ACHN (cell line): ENCODE measurements at regions not wholly inside any gene's neighbourhood (a gene's known extent, or its start where the extent isn't known, plus 50 kb on each side); places are given as distances from the start of the nearest gene placed in this dataset.

ENCODE experiments used
- DNase-seq: peaks from one replicate; pipeline ENCODE4 v3.0.0-alpha.2; 2015
- in situ Hi-C: cut with HindIII; loops from 2 replicates; pipeline ENCODE4 v1.10.0; 2017; ENCODE audit warnings: low sequenced_read_pairs, low pct_ligation_motif_present, low pct_unique_long_range_greater_than_20kb

DNA sequence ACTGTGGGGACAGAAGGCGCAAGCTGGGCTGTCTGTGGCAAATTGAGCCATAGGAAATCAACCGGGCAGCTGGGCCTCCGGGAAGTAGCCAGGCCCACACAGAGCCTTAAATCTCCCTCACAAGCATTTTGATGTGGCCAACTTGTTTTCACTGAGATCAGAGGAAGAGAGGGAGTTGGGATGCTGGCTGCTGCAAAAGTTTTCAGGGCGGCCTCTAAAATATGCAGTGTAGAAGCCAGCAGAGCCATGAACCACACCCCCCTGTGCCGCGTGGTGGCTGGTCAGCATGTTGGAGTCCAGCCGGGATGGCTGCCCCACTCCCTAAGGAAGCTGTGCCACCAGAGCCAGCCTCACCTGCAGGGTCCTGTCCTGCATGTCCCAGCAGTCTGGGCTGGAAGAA, 167.4 kb downstream of the CDC5L start:
- in situ Hi-C loops = no loop called here
- DNase-seq = no peak

DNA sequence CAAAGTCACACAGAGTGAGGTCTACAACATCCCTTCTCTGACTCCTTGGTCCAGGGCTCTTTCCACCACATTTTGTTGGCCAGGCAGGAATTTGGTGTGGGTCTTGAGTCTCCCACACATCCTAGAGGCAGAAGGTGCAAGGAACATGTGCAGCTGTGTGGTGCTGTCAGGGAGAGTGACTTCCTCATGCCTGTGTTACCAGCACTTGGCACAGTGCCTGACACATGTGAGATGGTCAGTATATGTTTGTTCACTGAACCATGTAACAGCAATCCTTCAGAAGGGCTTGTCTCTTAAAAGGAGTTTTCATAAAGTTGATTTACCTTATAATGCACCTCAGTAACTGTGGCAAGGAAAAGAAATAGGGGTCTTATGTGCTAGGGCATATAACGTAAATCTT, 168.5 kb downstream of the CDC5L start:
- no peak for DNase-seq

GRCh38 chr6:44558024-44558831, 170.7 kb downstream of the CDC5L start:
- no peak for DNase-seq
- in situ Hi-C loops = no loop called here

More for the DNA sequence above, 168.5 kb downstream of the CDC5L start:
- in situ Hi-C loops = no loop called here

DNA sequence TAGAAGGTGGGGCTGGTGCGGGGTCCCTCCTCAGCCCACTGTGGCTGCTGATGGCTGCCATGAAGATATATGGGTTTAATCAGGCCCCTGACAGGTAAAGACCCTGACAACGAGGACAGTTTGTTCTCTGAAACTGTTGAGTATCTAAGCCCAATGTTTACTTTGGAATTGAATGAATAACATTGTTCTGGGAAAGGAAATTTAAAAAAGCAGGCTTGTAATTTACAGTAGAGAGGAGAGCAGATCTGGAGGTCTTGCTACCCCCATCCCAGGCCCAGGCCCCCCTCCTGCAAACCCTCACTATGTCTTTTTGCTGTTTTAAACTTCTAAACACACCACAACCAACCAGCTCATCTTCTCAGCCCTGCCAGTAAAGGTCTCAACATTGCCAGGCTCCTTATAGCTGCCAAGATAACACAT, 171.3 kb downstream of the CDC5L start:
- DNase-seq = no peak
- in situ Hi-C loops = no loop called here

DNA sequence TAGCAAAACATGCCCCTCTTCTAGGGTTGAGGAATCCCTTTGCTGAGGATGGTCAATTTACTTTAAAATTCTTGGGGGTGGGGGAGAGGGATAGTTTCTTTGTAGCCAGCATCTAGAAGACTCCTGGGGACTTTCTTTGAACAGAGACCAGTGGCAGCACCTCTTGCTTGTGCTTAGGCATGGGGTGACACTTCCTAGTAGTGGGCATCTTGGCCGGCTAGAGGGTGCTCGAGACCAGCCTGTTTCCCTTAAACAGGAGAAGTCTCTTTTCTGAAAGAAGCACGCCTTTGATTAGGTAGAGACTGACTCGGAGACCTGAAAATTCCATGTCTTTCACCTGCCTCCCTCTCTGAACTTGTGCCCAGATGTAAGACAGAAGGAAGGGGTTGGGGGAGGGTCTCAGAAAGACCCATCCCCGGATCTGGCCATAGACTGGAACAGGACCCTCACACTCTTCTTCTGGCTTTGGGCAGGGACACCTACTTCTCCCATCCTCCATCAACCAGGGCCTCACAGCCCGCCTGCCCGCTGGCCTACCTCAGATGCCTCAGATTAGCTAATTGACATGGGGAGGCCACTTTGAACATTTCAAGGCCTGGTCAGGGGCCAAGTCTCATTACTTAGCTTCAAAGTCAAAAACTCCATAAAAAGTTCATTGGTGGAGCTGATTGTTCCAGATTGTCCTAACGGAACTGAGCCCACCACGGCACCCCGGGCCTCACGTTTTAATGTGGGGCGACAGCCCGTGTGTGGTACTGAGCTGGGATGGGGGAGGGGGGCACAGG, 172.2 kb downstream of the CDC5L start:
- DNase-seq = no peak
- in situ Hi-C loops = no loop called here

GRCh38 chr6:44560458-44561059, 173.1 kb downstream of the CDC5L start:
- DNase-seq = no peak
- in situ Hi-C loops = no loop called here

- no peak for DNase-seq
- in situ Hi-C loops = no loop called here
These were observed 173.6 kb downstream of the CDC5L start for GRCh38 chr6:44561060-44561623.

DNA sequence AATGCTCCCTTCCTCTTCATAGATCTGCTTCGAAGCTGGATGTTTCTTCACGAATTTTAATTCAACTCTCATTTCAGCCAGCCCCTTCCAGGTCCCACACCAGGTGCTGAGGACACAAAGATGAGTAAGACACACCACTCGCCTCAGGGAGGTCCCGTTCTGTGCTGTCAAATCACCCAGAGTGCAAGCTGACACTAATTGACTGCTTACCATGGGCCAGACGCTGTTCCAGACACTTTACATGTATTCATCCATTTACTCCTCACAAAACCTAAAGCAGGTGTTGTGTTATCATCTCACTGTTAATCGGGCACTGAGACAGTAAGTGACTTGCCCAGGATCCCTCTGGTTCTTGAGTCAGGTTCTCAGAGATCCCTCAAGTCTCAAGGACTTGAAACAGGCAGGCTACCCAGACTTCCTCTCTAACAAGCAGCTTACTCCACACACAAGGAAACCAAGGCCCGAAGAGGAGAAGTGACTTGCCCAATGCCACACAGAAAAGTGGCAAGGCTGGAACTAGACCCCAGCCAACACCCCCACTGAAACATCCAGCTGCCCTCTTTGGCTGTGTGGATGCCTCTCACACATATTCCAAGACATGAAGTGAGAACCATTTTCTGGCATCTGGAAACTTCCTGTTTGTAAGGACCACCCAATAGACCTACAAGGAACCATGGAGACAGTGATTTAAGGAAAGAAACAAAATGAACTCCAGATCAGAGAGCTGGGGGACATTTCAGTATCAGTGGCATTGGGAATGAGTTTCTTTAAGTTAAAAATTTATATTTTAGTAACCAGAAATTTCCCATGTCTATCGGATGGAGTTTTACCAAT, 174.5 kb downstream of the CDC5L start:
- no peak for DNase-seq
- in situ Hi-C loops = no loop called here

DNA sequence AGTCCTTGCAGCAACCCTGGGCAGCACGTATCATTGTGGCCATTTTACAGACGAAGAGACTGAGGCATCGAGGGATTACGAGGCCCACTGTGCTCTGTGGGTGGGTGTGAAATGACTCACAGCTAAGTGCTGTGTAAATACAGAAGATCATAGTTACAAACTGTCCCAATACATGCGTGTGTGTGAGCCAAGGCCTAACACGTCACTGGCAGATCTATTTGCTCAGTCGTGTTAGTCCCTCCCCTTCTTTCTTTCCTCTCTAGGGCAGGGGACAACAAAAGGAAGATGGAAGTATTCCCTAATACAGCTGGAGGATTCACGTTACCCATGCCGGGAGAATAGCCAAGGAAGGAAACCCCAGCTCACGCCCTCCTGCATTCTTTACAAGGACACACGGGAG, 175.9 kb downstream of the CDC5L start:
- no peak for DNase-seq
- in situ Hi-C loops = no loop called here

DNA sequence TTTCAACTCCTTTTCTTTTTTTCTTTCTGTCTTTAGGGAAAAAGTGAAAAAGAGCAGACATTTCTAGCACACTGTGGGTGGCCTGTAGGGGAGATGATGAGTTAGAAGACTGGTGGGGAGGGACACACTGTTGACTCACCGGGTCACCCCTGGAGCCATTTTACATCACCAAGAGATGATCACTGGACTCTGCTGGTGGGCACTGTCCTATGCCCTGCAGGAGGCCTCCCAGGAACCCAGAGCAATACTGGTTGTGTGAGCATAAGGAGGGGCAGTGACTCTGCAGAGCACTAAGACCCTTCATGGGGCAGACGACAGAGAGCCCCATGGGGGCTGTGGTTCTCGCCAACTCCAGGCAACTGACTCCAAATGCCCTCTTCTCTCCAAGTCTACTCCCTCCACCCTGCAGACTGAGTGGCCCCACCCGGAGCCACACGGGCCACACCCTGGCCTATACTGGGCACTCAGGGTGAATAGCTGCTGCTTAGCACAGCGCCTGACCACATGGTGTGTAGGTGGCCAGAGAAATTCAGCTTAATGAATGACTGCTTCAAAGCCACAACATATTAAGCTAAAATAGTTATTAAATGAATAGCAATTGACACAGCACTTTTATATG, 177.5 kb downstream of the CDC5L start:
- no peak for DNase-seq
- in situ Hi-C loops = no loop called here

GRCh38 chr6:44567406-44567805, 179.9 kb downstream of the CDC5L start:
- in situ Hi-C loops = no loop called here
- DNase-seq = no peak

DNA sequence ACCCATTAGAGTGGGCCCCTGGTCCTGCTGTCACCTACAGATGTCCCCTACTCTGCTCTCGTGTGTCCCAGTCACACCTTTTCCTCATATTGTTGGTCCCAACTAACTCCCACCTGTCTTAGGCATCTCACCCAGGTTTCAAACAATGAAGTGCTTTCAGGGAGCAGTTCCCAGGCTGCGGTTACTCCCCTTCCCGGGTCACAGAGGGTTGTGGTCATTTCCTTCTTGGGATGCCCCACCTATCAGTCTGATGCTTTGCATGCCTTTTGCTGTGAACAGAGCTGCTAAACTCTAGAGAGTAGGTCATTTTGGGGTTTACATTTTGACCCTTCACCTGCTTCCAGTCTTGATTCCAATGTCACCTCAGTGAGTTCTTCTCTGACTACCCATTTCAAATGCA, 181.6 kb downstream of the CDC5L start:
- no peak for DNase-seq
- in situ Hi-C loops = no loop called here

DNA sequence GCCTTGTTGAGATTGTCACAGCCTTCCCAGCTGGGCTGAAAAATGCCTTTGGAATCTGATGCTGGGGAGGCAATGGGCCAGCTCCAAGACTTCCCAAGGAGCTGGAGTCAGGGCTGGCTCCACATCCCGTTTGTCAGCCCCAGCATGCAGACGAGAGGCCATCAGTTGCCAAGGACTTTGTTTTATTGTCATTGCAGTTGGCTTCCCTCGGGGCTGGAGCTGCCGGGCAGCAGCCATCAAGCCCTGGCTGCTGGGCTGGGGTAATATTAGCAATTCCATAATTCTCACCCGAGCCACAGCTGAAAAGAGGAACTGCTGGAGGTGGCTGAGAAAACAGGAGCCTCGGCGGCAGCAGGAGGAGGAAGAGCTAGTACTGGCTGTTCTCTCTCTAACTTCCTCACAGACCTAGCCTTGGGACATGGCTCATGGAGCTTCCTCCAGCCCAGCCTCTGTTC, 182.5 kb downstream of the CDC5L start:
- no peak for DNase-seq
- in situ Hi-C loops = no loop called here

DNA sequence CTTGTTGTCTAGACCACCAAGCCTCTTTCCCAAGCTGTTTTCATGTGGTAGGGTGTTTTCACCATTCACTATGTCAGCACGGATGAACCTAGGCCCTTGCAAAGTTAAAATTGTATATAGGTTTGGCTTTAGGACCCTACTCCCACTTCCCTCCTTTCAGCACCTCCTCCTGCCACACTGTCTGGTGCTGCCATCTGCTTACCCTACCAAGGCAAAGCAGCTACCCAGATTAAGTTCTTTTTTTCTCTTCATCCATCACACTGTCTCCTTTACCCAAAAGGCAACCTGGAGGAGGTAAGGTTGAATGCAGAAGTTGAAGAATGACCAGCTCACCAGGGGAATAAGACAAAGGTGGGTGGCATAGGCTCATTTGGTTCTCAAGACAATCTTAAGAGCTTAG, 184.0 kb downstream of the CDC5L start:
- no peak for DNase-seq
- in situ Hi-C loops = no loop called here

- in situ Hi-C loops = no loop called here
These were observed 184.8 kb downstream of the CDC5L start for GRCh38 chr6:44572346-44572745.

GRCh38 chr6:44575644-44576043, 188.1 kb downstream of the CDC5L start:
- no peak for DNase-seq
- in situ Hi-C loops = no loop called here

More at GRCh38 chr6:44572346-44572745, 184.8 kb downstream of the CDC5L start:
- DNase-seq = no peak

- DNase-seq = no peak
- in situ Hi-C loops = no loop called here
These were observed 188.7 kb downstream of the CDC5L start for GRCh38 chr6:44576132-44576631.

- in situ Hi-C loops = no loop called here
- no peak for DNase-seq
These were observed 193.4 kb downstream of the CDC5L start for GRCh38 chr6:44580901-44581300.
